HG03175 (cell line): ENCODE measurements at regions not wholly inside any gene's neighbourhood (a gene's known extent, or its start where the extent isn't known, plus 50 kb on each side); places are given as distances from the start of the nearest gene placed in this dataset.

Experiments
- ATAC-seq: cut with Tn5 transposase; IDR thresholded peaks from one replicate; pipeline ENCODE4 v1.9.1; 2021; ENCODE audit warnings: mild to moderate bottlenecking, moderate library complexity; ENCODE audit not compliant: unreplicated experiment

DNA sequence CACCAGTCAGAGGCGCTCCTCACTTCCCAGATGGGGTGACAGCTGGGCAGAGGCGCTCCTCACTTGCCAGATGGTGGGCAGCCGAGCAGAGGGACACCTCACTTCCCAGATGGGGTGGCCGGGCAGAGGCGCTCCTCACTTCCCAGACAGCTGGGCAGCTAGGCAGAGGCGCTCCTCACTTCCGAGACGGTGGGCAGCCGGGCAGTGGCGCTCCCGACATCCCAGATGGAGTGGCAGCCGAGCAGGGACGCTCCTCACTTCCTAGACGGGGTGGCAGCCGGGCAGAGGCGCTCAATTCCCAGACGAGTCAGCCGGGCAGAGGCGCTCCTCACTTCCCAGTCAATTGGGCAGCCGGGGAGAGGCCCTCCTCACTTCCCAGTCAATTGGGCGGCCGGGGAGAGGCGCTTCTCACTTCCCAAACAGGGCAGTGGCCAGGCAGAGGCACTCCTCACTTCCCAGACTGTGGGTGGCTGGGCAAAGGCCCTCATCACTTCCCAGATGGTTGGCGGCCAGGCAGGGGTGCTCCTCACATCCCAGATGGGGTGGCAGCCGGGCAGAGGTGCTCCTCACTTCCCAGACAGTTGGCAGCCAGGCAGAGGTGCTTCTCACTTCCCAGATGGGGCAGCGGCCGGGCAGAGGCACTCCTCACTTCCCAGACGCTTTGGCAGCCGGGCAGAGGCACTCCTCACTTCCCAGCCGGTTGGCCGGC lies 143.8 kb upstream of the ARID2 start:
- ATAC-seq = no peak

DNA sequence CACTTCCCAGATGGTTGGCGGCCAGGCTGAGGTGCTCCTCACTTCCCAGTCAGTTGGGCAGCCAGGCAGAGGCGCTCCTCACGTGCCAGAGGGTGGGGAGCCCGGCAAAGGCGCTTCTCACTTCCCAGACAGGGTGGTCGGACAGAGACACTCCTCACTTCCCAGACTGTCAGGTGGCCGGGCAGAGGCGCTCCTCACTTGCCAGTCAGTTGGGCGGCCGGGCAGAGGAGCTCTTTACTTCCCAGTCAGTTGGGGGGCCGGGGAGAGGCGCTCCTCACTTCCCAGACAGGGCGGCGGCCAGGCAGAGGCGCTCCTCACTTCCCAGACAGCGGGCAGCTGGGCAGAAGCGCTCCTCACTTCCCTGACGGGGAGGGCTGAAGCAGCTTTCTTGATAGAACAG lies 143.0 kb upstream of the ARID2 start:
- ATAC-seq = no peak

DNA sequence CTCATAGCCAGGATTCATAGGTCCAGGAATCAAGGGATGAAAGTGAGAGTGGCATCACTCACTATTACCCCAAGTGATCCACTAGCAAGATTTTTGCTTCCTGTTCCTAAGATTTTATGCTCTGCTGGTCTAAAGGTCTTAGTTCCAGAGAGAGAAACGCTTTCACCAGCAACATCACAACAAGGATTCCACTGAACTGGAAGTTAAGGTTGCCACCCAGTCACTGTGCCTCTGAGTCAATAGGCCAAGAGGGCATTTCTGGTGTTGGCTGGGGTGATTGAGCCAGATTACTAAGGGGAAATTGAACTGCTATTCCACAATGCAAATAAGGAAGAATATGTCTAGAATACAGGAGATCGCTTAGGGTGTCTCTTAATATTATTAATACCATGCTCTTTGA lies 142.5 kb upstream of the ARID2 start:
- ATAC-seq = no peak

DNA sequence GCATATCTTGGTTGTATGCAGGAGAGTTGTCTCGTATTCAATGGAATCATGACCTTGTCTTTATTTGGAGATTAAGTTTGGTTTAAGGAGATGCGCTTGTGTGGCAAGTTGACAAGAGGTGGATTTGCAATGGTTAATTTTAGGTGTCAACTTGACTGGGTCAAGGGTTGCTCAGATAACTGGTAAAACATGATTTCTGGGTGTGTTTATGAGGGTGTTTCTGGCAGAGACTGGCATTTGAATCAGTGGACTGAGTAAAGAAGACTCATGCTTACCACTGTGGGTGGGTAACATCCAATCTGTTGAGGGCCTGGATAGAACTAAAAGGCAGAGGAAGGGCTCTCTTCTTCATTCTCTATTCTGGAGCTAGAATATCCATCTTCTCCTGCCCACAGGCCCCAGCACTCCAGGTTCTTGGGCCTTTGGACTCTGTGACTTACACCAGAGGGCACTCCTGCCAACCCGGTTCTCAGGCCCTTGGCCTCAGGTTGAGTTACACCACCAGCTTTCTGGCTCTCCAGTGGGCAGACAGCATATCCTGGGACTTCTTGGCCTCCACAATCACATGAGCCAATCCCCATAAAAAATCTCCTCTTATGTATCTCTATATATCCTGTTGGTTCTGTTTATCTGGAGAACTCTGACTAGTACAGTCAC lies 141.5 kb upstream of the ARID2 start:
- ATAC-seq = no peak

DNA sequence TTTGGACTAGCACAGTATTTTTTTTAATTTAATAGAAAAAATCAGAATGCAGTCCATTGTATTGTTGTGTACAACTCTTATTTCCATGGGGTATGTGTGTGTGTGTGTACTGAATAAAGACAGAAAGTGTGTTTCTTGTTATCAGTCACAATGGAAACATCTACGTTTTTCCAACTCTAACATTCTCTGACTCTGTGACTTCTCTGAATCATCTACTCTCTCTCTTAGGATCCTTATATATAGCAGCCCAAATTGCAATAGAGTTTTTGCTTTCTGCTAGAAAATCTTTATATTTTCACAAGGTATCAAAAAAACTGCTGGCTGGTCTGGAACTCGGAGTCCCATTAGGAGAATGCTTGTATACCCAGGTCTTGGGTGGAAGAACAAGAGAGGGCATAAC lies 138.9 kb upstream of the ARID2 start:
- no peak for ATAC-seq

DNA sequence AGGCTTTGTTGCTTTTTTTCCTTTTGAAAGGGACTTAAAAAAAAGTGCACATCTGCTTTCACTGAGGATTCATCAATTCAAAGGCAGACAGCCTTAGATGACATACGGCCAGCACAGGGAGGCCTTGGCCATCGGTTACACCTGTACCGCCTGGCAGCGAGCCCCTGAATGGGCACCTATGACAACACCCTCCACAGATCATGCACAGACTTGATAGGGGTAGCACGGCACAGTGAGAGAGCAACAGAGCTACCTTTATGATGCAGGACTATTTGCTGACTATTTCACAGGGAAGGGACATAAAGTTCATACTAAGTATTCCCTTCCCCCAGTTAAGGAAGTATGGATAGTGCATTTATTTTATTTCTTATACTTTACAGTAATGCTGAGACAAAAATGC lies 137.9 kb upstream of the ARID2 start:
- no peak for ATAC-seq

DNA sequence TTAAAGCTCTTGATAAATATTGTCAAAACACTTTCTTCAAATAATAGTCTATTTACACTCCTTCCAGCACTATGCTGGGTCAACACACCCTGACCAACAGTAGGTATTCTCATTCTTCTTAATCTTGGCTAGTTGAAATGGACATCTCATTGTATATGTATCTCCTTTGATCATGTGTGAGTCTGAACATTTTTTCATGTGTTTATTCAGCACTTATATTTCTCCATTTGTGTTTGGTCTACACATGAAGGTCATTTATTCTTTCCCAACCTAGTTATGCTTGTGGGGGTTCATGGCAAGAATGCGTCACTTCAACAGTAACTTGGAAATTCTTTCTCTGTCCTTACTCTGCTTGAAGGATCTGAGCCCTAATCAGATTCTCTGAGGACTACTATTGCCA lies 133.1 kb upstream of the ARID2 start:
- no peak for ATAC-seq

DNA sequence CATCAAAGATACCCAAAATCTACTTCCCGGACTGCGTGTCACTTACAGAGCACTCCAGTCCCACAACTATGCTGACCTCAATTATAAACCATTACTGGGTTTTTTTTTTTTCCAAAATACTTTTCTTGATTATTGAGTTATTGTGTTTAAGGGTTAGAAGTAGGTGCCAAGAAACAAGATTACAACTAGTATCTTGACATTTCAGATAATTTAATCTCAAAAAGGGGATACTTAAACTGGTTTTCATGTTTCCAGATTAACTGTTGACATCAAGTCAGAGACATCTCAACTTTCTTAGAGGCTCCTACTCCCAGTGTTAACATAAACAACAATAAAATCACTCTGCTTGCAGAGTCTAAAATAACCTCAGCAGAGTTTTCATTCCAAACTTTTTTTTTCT lies 131.2 kb upstream of the ARID2 start:
- no peak for ATAC-seq

DNA sequence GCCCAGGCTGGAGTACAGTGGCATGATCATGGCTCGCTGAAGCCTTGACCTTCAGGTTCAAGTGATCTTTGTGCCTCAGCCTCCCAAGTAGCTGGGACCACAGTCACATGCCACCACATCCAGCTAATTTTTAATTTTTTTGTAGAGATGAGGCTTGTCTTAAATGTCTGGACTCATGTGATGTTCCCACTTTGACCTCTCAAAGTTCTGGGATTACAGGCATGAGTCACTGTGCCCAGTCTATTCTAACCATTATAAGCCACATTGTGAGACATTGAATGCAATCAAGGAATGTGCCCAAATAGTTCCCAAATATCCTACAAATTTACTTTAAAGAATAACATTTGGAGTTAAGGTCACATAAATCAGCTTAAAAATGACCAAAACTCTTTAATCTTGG lies 130.7 kb upstream of the ARID2 start:
- ATAC-seq = no peak

DNA sequence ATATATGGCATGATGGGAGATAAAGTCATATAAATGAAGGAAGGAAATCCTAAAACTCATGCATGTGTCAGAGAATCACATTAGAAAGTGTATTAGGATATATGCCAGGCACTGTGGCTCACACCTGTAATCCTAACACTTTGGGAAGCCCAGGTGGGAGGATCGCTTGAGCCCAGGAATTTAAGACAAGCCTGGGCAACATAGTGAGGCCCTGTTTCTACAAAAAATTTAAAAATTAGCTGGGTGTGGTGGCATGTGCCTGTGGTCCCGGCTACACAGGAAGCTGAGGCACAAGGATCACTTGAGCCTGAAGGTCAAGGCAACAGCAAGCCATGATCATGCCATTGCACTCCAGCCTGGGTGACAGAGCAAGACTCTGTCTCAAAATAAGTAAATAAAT lies 130.3 kb upstream of the ARID2 start:
- ATAC-seq = no peak

DNA sequence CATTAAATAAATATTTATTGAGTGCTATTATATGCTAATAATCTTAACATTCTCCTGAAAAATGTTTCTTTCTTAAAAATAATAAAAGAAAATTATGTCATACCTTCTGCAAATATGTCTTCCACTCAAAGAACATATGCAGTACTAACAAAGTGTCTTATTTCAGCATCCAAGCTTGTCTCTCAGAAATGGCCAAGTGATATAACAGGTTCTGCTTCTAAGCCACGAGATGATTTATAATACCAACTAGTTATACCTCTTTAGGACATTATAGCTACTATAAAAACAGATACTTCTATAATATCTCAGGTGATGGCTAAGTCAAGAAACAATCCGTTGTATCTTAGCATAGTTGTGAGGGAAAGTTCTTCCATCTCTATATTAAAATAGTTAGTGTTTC lies 128.1 kb upstream of the ARID2 start:
- no peak for ATAC-seq

DNA sequence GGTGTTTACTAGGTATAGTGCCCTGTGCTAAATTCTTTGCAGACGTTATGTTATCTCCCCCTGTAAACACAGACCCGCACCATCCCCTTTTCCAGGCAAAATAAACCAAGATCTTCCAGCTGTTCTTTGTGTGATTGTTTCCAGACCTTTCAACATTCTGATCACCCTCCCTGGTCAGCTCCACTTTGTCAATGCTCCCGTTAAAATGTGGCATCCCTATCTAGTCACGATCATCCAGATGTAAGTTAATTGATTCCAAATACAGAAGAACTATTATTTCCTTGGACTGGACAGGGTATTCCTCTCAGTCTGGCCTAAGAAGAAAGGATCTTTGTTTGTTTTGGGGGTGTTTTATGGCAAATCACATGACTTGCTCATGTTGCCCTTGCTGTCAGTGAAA lies 127.6 kb upstream of the ARID2 start:
- no peak for ATAC-seq

DNA sequence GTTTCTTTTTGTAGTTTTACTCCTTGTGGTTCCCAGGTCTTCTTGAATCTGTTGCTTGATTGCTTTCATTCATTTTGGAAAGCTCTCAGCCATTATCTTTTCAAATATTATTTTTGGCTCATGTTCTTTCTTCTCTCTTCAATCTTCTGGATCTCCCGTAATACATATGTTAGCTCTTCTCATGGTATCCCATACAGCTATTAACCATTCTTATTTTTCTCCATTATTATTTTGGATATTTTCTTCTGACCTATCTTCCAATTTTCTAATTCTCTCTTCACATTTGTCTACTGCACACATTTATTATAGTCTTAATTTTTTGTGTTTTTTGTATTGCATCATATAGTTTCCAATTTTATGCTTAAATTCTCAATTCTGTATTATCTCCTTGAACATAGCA lies 123.9 kb upstream of the ARID2 start:
- ATAC-seq = no peak

DNA sequence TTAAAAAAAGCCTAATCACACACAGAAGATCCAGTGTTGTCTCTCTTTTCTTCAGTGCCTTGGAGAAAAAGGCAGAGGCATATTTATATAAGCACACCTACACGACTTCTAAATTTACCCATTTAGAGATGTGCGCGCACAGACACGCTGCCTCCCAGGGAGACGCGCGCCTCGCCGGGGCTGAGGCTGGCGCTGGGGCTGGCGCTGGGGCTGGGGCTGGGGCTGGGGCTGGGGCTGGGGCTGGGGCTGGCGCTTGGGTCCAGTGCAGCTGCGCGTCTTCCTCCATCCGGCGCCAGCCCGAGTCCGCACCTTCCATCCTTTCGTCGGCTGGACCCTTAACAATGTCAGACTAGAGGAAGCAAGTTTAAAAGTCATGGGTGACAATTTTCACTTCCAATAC lies 118.4 kb upstream of the ARID2 start:
- no peak for ATAC-seq

DNA sequence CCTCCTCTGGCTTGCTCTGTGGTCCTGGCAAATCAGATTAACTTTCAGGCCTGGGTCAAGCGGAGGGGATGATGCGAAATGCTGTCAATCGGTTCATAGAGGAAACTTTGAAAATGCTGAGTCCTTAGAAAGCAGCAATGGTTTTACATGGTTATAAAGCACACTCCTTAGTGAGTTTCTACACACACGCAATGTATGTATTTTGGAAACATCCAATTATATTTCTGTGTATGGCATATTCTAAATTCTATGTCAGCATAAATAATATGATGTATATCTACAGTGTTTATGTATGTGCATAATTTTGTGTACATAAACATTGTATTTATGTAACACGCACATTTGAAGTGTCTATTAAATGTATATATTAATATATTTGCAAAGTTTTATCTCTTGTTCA lies 118.0 kb upstream of the ARID2 start:
- no peak for ATAC-seq

DNA sequence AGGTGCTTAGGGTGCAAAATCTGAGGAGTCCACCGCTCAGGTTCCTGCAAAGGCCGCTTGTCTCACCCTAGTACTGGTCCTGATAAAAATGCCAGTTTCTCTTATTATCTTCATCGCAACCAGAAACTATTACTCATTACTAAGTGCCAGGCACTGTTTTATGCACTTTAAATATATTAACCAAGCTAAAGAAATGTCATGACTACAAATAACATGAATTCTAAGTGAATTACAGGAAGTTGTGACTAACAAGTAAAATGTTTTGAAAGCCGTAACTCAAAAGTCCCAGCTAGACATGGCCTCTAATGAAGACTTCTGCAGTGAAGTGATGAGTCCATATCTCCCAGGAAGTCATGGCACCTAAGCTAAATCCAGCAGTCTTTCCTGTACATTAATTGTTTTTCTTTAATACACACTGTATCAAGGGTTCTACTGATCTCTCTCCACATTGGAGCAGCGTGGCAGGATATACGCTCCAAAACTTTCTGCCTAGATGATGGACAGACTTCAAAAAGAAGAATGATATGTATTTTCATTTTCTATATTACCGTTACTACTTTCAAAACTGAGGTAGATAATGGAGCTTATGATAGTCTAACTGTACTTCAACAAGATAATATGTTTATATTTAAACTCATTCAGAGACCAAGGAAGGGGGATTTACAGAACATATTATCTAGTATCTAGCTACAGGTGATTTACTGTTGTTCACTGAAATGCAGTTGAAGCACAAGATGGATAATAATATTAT lies 117.3 kb upstream of the ARID2 start:
- ATAC-seq = no peak

DNA sequence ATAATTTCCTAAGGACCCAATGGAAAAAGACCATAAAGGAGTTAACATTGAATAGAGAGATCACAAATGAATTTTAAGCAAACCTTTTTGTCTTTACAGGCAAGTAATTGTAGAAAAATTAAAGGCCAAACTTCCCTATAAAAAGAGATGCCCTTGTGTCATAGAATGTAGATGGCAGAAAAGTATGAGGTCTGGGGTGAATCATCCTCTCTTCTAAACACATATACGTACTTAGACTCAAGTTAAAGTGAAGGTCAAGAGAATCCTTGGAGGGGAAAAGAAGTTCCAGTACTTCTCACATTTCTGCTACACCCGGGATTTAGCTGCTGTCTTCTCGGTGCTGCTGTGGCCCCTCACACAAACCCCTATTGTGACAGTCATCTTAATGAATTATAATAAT lies 116.2 kb upstream of the ARID2 start:
- ATAC-seq = no peak

DNA sequence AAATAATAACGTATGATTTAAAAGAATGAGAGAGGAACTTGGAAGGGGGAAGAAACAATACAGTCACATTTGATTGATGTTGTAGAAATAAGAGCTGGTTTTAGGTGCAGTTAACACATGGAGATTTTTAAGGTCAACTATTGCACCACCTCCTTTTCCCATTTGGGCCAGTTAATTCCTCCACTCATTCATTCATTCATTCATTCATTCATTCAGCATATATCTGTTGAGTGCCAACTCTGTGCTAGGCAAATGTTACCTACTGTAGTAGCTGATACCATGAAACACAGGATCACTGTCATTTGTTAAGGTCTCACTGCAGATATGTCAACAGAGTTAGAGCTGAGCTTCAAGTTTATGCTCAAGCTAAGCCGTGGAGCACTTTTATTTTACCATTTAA lies 115.7 kb upstream of the ARID2 start:
- no peak for ATAC-seq

DNA sequence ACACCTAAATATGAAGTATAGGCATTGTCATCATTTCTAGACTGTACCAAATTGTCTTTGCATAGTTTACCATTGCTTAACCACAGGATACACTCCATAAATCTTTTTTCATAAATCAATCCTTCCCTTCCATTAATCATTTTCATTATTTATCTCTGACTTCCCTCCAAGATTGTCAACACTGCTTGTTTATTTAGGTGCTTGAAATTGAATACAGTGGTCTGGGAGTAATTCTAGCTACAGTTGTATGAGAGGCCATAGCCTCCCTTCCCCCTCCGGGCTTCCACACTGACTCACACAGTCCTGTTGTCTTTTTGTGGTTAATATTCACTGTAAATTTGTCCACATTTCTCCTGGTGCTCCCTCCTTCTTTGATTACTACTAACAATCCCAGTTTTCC lies 114.2 kb upstream of the ARID2 start:
- no peak for ATAC-seq

DNA sequence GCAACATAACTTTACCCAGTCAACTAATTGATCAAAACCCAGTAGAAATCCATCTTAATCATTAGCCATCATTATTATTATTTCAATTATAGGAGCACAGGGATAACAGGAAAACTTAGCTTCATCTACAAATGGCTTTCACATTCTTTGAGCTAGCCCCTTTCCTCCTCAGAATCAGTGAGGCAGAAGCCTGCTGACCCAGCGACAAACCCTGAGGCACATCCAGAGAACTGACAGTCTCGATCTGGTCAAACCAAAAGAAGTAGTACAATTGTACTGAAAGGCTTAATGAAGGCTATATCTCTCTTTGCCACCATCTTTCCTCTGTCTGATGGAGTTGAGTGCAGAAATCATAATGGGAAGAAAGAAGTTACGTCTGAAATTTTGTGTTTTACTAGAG lies 109.8 kb upstream of the ARID2 start:
- ATAC-seq = no peak

DNA sequence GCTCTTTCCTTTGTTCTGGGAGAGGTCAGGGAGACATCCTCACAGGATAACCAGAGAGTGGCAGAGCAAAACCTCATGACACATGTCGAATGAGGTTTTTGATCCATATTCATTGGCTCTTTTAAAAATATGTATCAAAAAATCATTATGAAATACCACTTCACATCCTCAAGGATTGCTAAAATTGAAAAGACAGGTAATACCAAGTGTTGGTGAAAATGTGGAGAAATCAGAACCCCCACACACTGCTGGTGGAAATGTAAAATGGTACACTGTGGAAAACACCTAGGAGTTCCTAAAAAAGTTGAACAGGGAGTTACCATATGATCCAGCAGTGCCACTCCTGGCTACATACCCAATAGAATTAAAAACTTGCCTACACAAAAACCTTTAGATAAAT lies 107.8 kb upstream of the ARID2 start:
- ATAC-seq = no peak

DNA sequence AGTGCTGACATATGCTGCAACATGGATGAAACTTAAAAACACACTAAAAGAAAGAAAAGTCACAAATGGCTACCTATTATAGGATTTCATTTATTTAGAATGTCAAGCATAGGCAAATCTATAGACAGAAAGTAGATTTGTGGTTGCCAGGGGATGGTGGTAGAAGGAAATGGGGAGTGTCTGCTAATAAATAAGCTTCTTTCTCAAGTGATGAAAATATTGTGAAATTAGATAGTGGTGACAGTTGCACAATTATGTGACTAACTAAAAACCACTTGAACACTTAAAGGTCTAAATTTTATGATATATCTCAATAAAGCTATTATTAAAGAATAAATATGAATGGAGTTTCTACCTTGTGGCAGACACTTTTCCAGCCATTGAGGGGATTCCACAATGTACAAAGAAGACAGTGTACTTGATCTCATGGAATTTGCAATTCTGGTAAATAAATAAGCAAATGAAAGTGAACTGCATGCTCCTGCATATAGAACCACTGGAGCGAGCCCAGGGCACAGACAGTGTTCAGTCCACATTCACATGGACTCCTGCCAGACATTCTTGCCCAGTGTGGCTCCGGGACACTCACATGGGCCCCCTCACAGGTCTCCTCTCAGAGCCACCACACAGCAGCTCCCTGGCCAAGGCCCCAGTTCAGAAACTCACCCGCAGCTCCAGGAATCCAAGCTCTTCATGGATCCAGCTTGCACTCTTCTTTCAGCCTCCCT lies 107.1 kb upstream of the ARID2 start:
- no peak for ATAC-seq
